Endothelial cell of umbilical vein (primary cell): ENCODE measurements at regions not wholly inside any gene's neighbourhood (a gene's known extent, or its start where the extent isn't known, plus 50 kb on each side); places are given as distances from the start of the nearest gene placed in this dataset.

ENCODE experiments used
- BruUV-seq: library from RNA; stranded (reverse); fragments of 400-500 nt; replicated peaks from 2 replicates; lab custom pipeline; 2021; lab: Mats Ljungman, UMichigan
- CTCF ChIA-PET: fragments of 300-600, 350-600 bp; sonication (Branson Sonifier 250); formaldehyde crosslinking; loops from one replicate; lab custom pipeline; 2021; ENCODE audit warnings: antibody characterized with exemption, inconsistent platforms; lab: Charles Lee
- POLR2A ChIA-PET: fragments of 300-600, 350-600 bp; sonication (Branson Sonifier 250); formaldehyde crosslinking; loops from one replicate; lab custom pipeline; 2021; ENCODE audit warnings: antibody characterized with exemption, inconsistent platforms; lab: Charles Lee
- DNase-seq: peaks from one replicate; pipeline ENCODE4 v3.0.0-alpha.2; 2011; ENCODE audit warnings: low read depth, low spot score
- FAIRE-seq: peaks from 2 replicates; lab custom pipeline; 2011; peaks lifted over from hg19 to GRCh38; lab: Jason Lieb, UNC
- H2AFZ ChIP-seq: 2 replicates; pipeline ENCODE4 v1.6.0; 2012; ENCODE audit warnings: low read depth, low read length, control low read depth, inconsistent platforms
- H3K27ac ChIP-seq: 2 replicates; pipeline ENCODE4 v1.5.1; 2011; ENCODE audit warnings: low read depth, mild to moderate bottlenecking, control low read depth, low read length, moderate library complexity; ENCODE audit not compliant: insufficient read depth
- H3K27me3 ChIP-seq, 2 experiments: 2 replicates each; pipeline versions ENCODE4 v1.6.0 to v1.6.1; 2011; ENCODE audit warnings: low read length in 2 of 2, mixed read lengths in 1 of 2; ENCODE audit not compliant: control insufficient read depth in 2 of 2, insufficient read depth in 2 of 2
- H3K36me3 ChIP-seq, 2 experiments: 2 replicates in 1 of 2; 3 replicates in 1 of 2; pipeline ENCODE4 v1.5.1; 2011; ENCODE audit warnings: low read length in 2 of 2, mild to moderate bottlenecking in 1 of 2, moderate library complexity in 1 of 2; ENCODE audit not compliant: control insufficient read depth in 2 of 2, insufficient read depth in 2 of 2; ENCODE audit errors: extremely low read depth in 1 of 2
- H3K4me1 ChIP-seq: 3 replicates; pipeline ENCODE4 v1.5.1; 2011; ENCODE audit warnings: mild to moderate bottlenecking, low read length; ENCODE audit not compliant: control insufficient read depth, insufficient read depth; ENCODE audit errors: extremely low read depth
- H3K4me2 ChIP-seq: 2 replicates; pipeline ENCODE4 v1.6.1; 2011; ENCODE audit warnings: low read length, control low read depth, mixed read lengths; ENCODE audit not compliant: insufficient read depth
- H3K4me3 ChIP-seq, 3 experiments: fragments of 200-600 bp in 1 of 3; sonication (generic), shearing (Covaris generic) in 1 of 3; replicated peaks in 1 of 3; 2 replicates each; pipeline ENCODE4 v1.5.1; 2011 to 2016; ENCODE audit warnings: control low read depth in 3 of 3, low read length in 3 of 3, mild to moderate bottlenecking in 2 of 3, inconsistent platforms in 1 of 3, low read depth in 1 of 3, moderate library complexity in 1 of 3; ENCODE audit not compliant: insufficient read depth in 1 of 3
- H3K79me2 ChIP-seq: 2 replicates; pipeline ENCODE4 v1.6.0; 2012; ENCODE audit warnings: low read length, inconsistent platforms; ENCODE audit not compliant: control insufficient read depth, insufficient read depth
- H3K9ac ChIP-seq: replicated peaks from 2 replicates; pipeline ENCODE3; 2011; ENCODE audit warnings: low read length, control low read depth; ENCODE audit not compliant: insufficient read depth; ENCODE audit errors: extremely low read depth
- H3K9me1 ChIP-seq: replicated peaks from 3 replicates; pipeline ENCODE4 v1.6.0; 2011; ENCODE audit warnings: mild to moderate bottlenecking, low read length; ENCODE audit not compliant: control insufficient read depth, insufficient read depth; ENCODE audit errors: extremely low read depth
- H3K9me3 ChIP-seq: replicated peaks from 2 replicates; pipeline ENCODE4 v1.5.1; 2012; ENCODE audit warnings: low read length, inconsistent platforms; ENCODE audit not compliant: control insufficient read depth, insufficient read depth
- H4K20me1 ChIP-seq: replicated peaks from 2 replicates; pipeline ENCODE3; 2011; ENCODE audit warnings: mild to moderate bottlenecking, low read length; ENCODE audit not compliant: control insufficient read depth, insufficient read depth; ENCODE audit errors: extremely low read depth
- EZH2 ChIP-seq: IDR thresholded peaks from 2 replicates; pipeline ENCODE4 v1.6.1; 2012; ENCODE audit warnings: borderline replicate concordance, low read depth, mild to moderate bottlenecking, moderate library complexity, low read length, inconsistent platforms; ENCODE audit not compliant: severe bottlenecking
- FOS ChIP-seq: IDR thresholded peaks from 2 replicates; pipeline ENCODE4 v1.6.1; 2011; ENCODE audit warnings: mild to moderate bottlenecking, low read length, moderate library complexity, borderline replicate concordance; ENCODE audit not compliant: insufficient read depth
- GATA2 ChIP-seq: IDR thresholded peaks from 2 replicates; pipeline ENCODE4 v1.7.0; 2011; ENCODE audit warnings: low read depth, mild to moderate bottlenecking, moderate library complexity, mixed read lengths, low read length; ENCODE audit not compliant: insufficient read length, insufficient read depth
- JUN ChIP-seq: IDR thresholded peaks from 2 replicates; pipeline ENCODE4 v1.6.1; 2011; ENCODE audit warnings: borderline replicate concordance, low read depth; ENCODE audit not compliant: insufficient read length, insufficient read depth
- MYC ChIP-seq: IDR thresholded peaks from one replicate; pipeline ENCODE4 v1.6.1; 2011; ENCODE audit warnings: mild to moderate bottlenecking, low read depth, low read length
- POLR2A ChIP-seq: IDR thresholded peaks from 2 replicates; pipeline ENCODE4 v1.6.1; 2012; ENCODE audit warnings: low read depth, mild to moderate bottlenecking, control low read depth, low read length
- POLR2AphosphoS5 ChIP-seq: IDR thresholded peaks from 2 replicates; pipeline ENCODE4 v1.6.1; 2012; ENCODE audit warnings: low read depth, mild to moderate bottlenecking, control low read depth, low read length, moderate library complexity; ENCODE audit not compliant: insufficient read depth
- dilution Hi-C: fragments of 300-500 bp; cut with MboI; formaldehyde crosslinking; loops from one replicate; pipeline ENCODE4 v1.15.0; 2019; ENCODE audit warnings: low sequenced_read_pairs; ENCODE audit not compliant: extremely low pct_ligation_motif_present
- intact Hi-C: fragments of 100-400 bp; cut with micrococcal nuclease; formaldehyde crosslinking; loops from one replicate; pipeline ENCODE4 v1.10.0; 2022
- TF ChIP-seq, protein P1 (sequence below), 2 donors: IDR thresholded peaks; 1 replicate in 1 of 2; 2 replicates in 1 of 2; pipeline ENCODE4 v1.5.1; 2011; ENCODE audit warnings: low read length in 2 of 2, mild to moderate bottlenecking in 2 of 2, moderate library complexity in 2 of 2, control low read depth in 1 of 2, inconsistent platforms in 1 of 2, low read depth in 1 of 2; ENCODE audit not compliant: insufficient read depth in 1 of 2; ENCODE audit errors: extremely low read depth in 1 of 2
- TF ChIP-seq, protein P2 (sequence below): IDR thresholded peaks from 2 replicates; pipeline ENCODE4 v1.6.1; 2011; ENCODE audit not compliant: insufficient read depth, insufficient read length

DNA sequence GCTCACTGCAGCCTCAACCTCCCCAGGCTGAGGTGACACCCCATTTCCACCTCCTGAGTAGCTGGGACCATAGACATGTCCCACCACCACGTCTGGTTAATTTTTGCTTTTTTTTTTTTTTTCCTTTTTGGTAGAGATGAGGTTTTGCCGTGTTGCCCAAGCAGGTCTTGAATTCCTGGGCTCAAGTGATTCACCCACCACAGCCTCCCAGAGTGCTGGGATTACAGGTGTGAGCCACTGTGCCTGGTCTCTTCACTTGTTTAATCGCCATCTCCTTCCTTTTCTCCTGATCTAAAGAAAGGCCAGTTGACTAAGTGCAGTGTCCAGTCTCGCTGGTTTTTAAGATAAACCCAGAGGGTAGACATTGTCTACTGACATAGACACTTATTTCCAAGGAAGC lies 152.0 kb downstream of the C16orf95 start:
- no peaks in the 10 kb centered on the region for H3K4me1 ChIP-seq
- TF ChIP-seq, protein P1, sequence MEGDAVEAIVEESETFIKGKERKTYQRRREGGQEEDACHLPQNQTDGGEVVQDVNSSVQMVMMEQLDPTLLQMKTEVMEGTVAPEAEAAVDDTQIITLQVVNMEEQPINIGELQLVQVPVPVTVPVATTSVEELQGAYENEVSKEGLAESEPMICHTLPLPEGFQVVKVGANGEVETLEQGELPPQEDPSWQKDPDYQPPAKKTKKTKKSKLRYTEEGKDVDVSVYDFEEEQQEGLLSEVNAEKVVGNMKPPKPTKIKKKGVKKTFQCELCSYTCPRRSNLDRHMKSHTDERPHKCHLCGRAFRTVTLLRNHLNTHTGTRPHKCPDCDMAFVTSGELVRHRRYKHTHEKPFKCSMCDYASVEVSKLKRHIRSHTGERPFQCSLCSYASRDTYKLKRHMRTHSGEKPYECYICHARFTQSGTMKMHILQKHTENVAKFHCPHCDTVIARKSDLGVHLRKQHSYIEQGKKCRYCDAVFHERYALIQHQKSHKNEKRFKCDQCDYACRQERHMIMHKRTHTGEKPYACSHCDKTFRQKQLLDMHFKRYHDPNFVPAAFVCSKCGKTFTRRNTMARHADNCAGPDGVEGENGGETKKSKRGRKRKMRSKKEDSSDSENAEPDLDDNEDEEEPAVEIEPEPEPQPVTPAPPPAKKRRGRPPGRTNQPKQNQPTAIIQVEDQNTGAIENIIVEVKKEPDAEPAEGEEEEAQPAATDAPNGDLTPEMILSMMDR (IDR thresholded peaks at IDR 0.05; ENCODE audit: extremely low read depth in 1 of 2, insufficient read depth in 1 of 2, low read depth in 1 of 2, low read length in 2 of 2), result no peak
- TF ChIP-seq MYC (no peak), POLR2A (no peak), EZH2 (no peak), GATA2 (no peak), FOS (no peak), POLR2AphosphoS5 (no peak), JUN (no peak)
- TF ChIP-seq, protein P2, sequence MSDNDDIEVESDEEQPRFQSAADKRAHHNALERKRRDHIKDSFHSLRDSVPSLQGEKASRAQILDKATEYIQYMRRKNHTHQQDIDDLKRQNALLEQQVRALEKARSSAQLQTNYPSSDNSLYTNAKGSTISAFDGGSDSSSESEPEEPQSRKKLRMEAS, result no peak
- CTCF ChIA-PET, result no interaction called here
- H4K20me1 ChIP-seq, result no peaks in the 10 kb centered on the region
- no TSS peak for BruUV-seq
- no peaks in the 10 kb centered on the region for H3K9me3 ChIP-seq
- no peak overlapping the region for H3K4me2 ChIP-seq
- H3K9ac ChIP-seq, result no peak overlapping the region
- POLR2A ChIA-PET, result no interaction called here
- no peaks in the 10 kb centered on the region for H3K9me1 ChIP-seq
- H3K79me2 ChIP-seq, result no peaks in the 10 kb centered on the region
- H3K27ac ChIP-seq, result no peak overlapping the region
- H3K36me3 ChIP-seq, result no peaks in the 10 kb centered on the region
- dilution Hi-C loops, result no loop called here
- no peak for FAIRE-seq
- H3K27me3 ChIP-seq, result peaks cover 9% of the 10 kb centered on the region in 2 experiments
- intact Hi-C loops, result no loop called here
- H3K4me3 ChIP-seq, result no peak overlapping the region
- no peak for DNase-seq
- no peak overlapping the region for H2AFZ ChIP-seq
